Activated CD4-positive, alpha-beta T cell treated with anti-CD3 and anti-CD28 coated beads for 4 hours (primary cell): ENCODE measurements at regions not wholly inside any gene's neighbourhood (a gene's known extent, or its start where the extent isn't known, plus 50 kb on each side); places are given as distances from the start of the nearest gene placed in this dataset.

Source experiments
- DNase-seq, 2 donors: peaks; one replicate each; pipeline ENCODE4 v3.0.0-alpha.2; 2020

GRCh38 chr11:115740324-115740723, 236.1 kb upstream of the CADM1 start:
- no peak for DNase-seq

- no peak for DNase-seq
These were observed 235.7 kb upstream of the CADM1 start for GRCh38 chr11:115739878-115740277.

- DNase-seq = no peak
These were observed 234.9 kb upstream of the CADM1 start for GRCh38 chr11:115739146-115739545.

- no peak for DNase-seq
These were observed 233.7 kb upstream of the CADM1 start for GRCh38 chr11:115737875-115738274.

GRCh38 chr11:115736146-115736545, 231.9 kb upstream of the CADM1 start:
- no peak for DNase-seq

GRCh38 chr11:115724666-115725065, 220.5 kb upstream of the CADM1 start:
- DNase-seq = no peak

- DNase-seq = no peak
These were observed 218.5 kb upstream of the CADM1 start for GRCh38 chr11:115722711-115723110.

GRCh38 chr11:115721296-115721995, 217.2 kb upstream of the CADM1 start:
- DNase-seq = no peak

- no peak for DNase-seq
These were observed 216.5 kb upstream of the CADM1 start for GRCh38 chr11:115720602-115721245.

GRCh38 chr11:115718945-115719344, 214.7 kb upstream of the CADM1 start:
- no peak for DNase-seq

GRCh38 chr11:115718106-115718505, 213.9 kb upstream of the CADM1 start:
- DNase-seq = no peak

GRCh38 chr11:115716601-115717529, 212.7 kb upstream of the CADM1 start:
- no peak for DNase-seq

GRCh38 chr11:115716080-115716479, 211.9 kb upstream of the CADM1 start:
- no peak for DNase-seq

GRCh38 chr11:115715251-115715770, 211.1 kb upstream of the CADM1 start:
- no peak for DNase-seq

- DNase-seq = no peak
These were observed 208.1 kb upstream of the CADM1 start for GRCh38 chr11:115712296-115712695.

- DNase-seq = no peak
These were observed 206.8 kb upstream of the CADM1 start for GRCh38 chr11:115710980-115711379.

GRCh38 chr11:115710426-115710825, 206.2 kb upstream of the CADM1 start:
- DNase-seq = no peak

GRCh38 chr11:115709297-115709696, 205.1 kb upstream of the CADM1 start:
- DNase-seq = no peak

- no peak for DNase-seq
These were observed 203.1 kb upstream of the CADM1 start for GRCh38 chr11:115707180-115707905.

- no peak for DNase-seq
These were observed 202.5 kb upstream of the CADM1 start for GRCh38 chr11:115706626-115707135.

GRCh38 chr11:115705200-115705599, 201.0 kb upstream of the CADM1 start:
- no peak for DNase-seq
